ENCODE measurements at regions not wholly inside any gene's neighbourhood (a gene's known extent, or its start where the extent isn't known, plus 50 kb on each side); places are given as distances from the start of the nearest gene placed in this dataset.
"Not testable (repeated sequence)": the region's sequence is repeated elsewhere in the genome, so short reads cannot be mapped to it uniquely, and the experiment has no call there.

- DNase-seq: not testable (repeated sequence)
Observed at GRCh38 chr7:155397758-155398714, 59.9 kb upstream of the EN2 start.

GRCh38 chr7:155398944-155399343, 59.0 kb upstream of the EN2 start:
- no peak for DNase-seq

GRCh38 chr7:155399577-155399976, 58.4 kb upstream of the EN2 start:
- DNase-seq: no peak

- no peak for DNase-seq
Observed at GRCh38 chr7:155401231-155401630, 56.7 kb upstream of the EN2 start.

- DNase-seq: no peak
Observed at GRCh38 chr7:155401884-155402283, 56.0 kb upstream of the EN2 start.

GRCh38 chr7:155402941-155403340, 55.0 kb upstream of the EN2 start:
- DNase-seq: no peak

GRCh38 chr7:155404976-155405375, 53.0 kb upstream of the EN2 start:
- no peak for DNase-seq

- DNase-seq: no peak
Observed at GRCh38 chr7:155405399-155406318, 52.3 kb upstream of the EN2 start.

GRCh38 chr7:155407799-155408198, 50.1 kb upstream of the EN2 start:
- no peak for DNase-seq

Measured in fibroblast of upper back skin (primary cell).